NCI-H524 (cell line): ENCODE measurements at regions not wholly inside any gene's neighbourhood (a gene's known extent, or its start where the extent isn't known, plus 50 kb on each side); places are given as distances from the start of the nearest gene placed in this dataset.
"Not testable (repeated sequence)": the region's sequence is repeated elsewhere in the genome, so short reads cannot be mapped to it uniquely, and the experiment has no call there.

ENCODE experiments used
- DNase-seq, 2 experiments: peaks; one replicate each; lab custom pipeline; 2025; lab: John Stamatoyannopoulos, UW

DNA sequence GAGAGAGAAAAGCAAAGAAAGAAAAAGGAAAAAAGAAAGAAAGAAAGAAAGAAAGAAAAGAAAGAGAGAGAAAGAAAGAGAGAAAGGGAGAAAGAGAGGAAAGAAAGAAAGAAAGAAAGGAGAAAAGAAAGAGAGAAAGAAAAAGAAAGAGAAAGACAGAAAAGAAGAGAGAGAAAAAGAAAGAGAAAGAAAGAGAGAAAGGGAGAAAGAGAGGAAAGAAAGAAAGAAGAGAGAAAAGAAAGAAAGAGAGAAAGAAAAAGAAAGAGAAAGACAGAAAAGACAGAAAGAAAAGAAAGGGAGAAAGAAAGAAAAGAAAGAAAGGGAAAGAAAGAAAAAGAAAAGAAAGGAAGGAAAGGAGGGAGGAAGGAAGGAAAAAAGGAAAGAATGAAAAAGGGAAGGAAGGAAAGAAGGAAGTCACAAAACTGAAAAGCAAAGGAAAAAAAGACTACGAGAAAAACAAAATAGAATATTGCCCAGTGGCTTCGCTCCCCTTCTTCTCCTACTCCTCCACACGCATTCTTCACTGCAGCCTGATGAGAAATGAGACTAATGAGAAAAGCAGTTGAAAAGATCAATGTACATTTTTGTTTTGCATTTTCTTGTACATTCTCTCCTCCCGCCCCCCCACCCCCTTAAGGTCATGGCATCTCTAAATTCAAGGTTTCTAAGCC, 170.0 kb downstream of the SOD2 start:
- DNase-seq: no peak

DNA sequence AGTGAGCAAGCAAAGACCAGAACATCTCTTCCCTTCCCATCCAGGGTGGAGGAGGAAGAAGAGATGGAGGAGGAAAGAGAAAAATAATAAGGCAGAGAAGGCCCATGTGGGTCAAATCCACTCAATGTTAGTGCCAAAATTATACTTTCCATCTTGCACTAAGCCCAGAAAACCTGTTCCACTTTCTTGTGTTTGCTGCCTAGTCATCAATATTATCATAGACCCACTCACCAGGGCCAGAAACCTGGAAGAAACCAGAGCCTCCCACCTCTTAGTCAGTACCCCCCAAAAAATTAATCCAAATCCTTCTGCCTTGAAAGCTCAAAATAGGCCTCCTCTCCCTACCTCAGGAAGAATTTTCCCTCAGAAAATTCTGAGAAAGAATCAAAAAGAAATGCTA, 171.1 kb downstream of the SOD2 start:
- DNase-seq: no peak

DNA sequence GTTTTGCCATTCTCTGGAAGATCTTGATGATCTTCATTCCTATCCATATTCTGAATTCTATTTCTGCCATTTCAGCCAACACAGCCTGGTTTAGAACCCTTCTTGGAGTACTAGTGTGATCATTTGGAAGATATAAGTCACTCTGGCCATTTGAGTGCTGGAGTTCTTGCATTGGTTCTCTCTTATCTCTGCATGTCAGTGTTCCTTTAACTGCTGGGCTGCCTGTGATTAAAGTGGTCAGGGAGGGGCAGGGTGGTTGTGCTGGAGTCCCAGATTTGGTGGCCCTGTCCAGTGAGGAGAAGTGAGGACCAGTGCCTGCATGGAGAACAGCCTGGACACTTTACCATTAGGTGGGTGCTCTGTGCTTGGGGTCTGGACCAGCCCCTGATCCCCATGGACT, 173.0 kb downstream of the SOD2 start:
- no peak for DNase-seq

DNA sequence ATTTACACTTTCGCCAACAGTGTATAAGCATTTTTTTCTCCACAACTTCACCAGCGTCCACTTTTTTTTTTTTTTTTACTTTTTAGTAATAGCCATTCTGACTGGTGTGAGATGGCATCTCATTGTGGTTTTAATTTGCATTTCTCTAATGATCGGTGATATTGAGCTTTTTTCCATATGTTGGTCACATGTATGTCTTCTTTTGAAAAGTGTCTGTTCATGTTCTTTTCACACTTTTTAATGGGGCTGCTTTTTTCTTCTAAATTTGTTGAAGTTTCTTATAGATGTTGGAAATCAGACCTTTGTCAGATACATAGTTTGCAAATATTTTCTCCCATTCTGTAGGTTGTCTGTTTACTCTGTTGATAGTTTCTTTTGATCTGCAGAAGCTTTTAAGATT, 177.2 kb downstream of the SOD2 start:
- not testable (repeated sequence) for DNase-seq

DNA sequence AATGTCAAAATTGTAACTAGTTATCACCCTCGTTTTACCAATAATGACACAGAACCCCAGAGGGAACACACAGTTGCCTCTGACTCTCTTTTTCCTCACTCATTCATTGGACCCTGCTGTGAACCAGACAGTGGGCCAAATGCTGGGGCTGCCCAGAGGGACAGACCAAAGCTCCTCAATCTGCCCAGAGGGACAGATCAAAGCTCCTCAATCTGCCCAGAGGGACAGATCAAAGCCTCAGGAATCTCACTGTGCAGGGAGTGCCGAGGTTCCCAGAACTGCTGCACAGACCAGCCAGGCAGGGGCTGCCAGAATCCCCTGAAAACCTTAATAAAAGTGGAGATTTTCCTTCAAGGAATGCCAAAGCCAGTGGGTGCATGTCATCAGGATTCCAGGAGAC, 179.1 kb downstream of the SOD2 start:
- DNase-seq: no peak

DNA sequence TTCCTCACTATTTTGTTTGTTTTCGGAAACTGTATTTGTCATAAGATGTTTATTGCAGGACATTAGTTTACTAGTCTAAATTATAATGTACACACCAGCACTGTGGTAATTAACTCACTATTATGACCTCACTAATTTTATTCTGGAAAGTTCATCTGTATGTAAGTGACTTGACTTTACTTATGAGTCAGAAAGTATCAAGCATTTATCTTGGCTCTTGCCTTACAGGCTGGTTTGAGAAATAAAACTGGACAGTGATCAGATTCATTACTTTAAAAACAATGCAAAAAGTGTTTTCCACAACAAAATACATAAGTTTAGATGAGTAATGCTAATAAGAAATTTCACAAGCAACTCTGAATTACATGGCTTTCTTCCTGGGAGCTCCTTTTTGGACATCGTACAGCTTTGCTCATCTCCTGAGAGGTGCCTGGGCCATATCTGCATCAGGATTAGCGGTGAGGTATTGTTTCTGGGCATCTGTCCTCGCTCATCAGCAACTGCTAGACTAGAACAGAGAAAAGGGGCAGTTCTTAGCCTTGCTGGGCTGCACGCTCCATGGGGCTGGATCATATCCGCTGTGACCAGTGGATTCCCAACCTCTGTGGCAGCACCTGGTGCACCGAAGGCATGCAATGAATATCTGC, 179.8 kb downstream of the SOD2 start:
- DNase-seq: no peak

DNA sequence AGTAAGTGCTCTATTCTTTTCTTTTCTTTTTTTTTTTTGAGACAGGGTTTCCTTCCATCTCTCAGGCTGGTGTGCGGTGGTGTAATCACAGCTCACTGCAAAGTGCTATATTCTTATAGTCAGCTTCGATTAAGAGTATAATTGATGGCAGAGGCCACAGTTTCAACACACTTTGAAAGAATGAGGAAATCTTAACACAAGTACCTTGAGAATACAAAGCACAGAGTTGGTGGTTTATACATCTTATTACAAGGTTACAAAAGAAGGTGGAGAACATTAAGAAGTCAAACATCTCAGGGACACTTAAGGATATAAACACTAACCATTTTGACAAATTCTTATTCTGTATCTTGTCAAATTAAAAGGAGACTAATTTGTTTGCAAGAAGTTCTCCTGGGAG, 180.5 kb downstream of the SOD2 start:
- no peak for DNase-seq

DNA sequence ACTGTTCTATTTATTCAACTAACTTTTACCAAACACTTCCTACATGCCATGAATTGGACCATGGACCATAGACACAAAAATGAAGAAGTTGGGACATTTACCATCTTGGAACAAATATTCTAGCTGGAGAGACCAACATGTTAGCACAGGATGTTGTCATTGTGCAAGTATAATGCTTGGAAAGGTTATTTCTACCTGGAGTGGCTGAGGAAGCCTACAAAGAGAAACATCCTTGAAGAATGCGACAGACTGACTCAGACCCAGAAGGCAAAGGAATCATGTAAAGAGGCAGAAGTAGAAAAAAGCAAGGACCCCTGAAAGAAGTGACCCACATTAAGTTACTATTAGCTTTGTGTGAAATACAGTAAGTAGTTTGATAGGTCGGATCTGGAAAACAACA, 180.9 kb downstream of the SOD2 start:
- DNase-seq: no peak

DNA sequence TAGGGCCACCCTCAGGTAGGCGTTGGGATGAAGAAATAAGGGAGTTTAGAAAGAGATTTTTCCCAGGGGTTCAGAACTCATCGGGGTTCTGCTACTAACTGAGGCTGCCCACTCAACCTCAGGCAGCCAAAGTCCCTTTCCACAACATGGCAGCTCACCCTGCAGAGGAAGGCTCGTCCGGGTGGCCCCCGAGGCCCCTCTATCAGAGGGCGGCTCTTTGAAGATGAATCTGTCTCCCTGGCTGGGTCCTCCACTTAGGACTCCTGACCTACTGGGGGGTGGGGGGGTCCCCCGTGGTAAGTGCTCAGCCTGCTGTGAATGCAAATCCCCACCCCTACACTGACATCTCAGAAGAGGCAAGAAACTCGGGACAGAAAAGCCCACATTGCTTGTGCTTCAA, 182.9 kb downstream of the SOD2 start:
- DNase-seq: no peak

DNA sequence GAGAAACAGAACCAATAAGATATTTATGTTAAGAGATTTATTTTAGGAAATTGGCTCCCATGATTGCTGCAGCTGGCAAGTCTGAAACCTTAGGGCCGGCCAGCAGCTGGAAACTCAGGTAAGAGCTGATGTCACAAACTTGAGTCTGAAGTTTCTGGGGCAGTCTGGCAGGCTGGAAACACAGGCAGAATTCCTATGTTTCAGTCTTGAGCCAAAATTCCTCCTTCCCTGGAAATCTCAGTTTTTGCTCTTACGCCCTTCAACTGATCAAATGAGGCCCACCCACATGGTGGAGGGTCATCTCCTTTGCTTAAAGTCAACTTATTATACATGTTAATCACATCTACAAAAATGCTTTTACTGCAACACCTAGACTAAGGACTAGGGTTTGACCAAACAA, 184.1 kb downstream of the SOD2 start:
- no peak for DNase-seq

DNA sequence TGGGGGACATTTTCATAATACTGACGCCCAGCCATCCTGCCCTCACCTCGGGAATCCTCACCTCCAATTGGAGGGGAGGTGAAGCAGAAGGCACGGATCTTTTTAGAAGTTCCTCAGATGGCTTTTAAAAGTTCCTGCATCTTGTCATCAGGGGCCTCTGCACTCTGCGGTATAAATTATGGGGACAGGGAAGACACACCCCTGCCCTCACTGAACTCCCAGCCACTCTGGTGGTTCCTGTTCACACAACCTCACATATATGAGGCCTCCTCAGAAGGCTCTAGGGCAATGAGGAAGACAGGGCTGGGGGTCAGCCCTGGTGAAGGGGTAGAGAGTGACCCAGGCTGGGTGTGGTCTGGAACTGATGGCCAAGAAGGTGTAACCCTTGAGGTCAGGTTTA, 187.0 kb downstream of the SOD2 start:
- no peak for DNase-seq

DNA sequence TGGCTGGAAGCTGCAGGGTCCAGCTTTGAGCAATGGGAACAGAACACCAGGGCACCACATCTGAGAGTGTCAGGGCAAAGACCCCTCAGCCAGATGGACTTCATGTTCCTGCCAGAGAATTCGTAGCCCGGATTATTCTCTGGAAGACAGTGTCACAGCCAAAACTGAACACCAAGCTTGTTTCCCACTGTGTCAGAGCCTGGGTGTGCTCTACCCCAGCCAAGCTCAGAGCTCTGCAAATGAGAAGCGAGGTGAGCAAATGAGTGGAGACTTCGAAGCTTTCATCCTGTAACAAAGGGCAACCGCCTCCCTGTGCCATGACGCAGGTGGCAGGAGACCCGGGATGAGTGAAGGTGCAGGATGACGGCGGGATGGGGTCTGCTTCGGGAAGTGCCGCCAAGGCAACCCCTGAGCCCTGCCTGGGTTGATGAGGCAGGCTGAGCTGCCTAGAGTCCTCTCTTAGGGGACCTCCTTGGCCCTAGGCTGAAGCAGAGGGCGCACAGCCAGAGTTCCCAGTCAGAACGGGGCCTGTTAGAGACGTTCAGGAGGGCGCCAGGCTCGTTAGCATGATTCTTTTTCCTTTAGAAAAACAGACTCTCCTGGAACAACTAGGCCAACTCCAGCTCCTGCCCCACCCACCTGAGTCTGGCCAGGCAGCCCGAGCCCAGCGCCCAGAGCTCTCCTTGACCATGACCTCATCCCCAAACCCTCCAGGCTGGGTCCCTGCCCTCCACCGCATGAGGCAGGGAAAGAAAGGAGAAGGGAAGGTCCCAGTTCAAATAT, 187.7 kb downstream of the SOD2 start:
- no peak for DNase-seq

DNA sequence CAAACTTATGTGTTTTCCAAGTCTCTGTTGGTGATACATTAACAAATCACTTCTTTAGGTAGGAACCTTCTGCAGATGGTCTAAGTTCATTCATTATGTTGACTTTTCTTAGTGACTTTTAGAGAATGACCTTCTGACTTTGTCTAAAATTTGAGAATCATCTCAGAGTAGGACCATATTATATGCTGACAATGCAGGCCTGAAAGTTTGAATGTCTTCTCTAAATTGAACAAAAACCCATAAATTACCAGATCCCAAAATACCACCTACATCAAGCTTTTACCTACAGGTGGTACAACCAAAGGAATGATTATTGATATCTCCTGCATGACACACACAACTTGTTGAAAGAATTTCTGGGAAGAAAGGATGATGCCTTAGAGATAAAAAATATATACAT, 191.5 kb downstream of the SOD2 start:
- no peak for DNase-seq

DNA sequence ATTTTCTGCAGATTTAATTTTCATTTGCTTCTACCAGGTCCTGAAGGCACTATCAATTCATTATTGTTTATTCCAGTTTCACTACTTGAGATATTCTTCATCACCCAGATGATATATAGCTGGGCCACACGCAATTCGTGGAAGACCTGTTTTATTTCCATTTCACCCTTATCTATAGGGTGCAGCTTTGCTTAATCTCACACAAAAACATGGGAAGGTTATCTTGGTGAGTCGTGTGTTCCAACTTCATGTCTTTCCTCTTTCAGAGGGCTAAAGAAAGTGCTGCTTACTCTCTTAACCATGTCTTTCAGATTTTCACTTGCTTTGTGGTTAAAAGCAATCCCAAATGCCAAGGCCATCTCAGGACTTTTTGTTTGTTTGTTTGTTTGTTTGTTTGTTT, 194.0 kb downstream of the SOD2 start:
- no peak for DNase-seq

DNA sequence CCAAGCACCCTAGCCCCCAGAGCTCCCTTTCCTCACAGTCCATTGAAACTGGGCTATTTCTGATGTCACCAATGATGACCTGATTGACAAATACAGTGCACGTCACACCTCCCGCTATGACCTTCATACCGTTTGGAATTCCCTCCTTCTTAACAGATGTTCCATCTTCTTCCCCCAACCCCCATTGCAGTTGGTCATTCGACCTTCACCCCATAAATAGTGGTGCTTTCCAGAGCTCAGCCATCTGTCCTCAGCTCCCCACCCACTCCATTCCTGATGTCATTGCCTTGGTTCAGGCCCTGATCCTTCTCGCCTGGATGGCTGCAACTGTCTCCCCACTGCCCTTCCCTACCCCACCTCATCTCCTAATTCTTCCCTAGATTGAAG, 198.5 kb downstream of the SOD2 start:
- DNase-seq: peak in 1 of 2 experiments; percentile 39

DNA sequence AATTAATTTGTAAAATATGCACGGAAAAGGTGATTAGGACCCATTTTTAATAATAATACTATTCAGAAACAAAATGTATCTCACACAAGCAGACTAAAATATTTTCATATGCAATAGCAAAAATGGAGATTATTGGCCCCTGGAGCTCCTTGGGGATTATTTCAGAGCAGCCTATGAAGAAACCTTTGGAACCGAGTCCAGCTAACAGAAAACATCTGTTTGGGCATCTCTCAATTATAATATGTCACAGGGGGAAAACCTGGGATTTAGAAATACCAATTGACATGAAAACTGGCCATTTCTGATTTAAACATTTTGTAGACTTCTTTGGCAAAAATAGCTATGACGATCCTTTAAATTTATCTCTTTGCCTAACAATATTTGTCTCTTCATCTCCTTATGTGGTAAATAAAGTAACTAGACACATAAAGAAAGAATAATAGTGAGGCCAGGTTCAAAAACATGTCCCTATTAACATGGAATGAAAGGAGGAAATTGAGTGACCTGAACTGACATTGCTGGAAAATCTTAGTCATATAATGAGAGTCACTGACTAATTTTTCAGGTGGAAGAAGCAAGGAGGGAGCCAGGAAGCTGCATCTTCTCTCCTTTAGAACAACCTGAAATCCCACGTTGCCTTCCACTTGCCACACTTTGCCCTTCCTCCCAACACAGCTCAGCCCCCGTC, 199.0 kb downstream of the SOD2 start:
- no peak for DNase-seq

DNA sequence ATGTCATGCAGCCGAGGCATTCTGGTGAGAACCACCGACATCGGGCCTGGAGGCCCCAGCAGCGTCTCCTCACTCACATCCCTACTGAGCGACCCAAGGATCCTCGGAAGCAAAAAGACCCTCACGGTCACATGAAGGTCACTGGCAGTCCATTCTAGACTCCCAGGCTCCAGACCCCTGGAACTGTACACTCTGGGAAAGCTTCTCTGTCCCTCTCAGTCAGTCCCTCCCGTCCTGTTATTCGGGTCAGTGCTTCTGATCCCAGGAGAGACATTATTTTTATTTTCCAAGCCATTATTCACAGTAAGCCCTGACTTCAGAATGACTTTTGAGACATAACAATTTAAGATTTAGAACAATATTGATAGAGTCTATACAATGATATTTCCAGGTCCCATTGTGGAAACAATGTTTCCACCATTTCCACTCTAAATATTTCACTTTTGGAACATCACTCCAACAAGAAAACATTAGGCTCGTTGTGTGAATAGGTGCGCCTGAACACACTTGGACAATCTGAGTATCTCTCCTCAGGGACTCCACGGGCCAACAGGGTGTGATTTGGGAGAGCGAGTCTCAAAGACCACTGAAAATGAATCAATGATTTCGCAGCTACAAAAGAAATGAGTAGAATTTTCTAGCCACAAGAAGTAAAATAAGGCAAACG, 199.7 kb downstream of the SOD2 start:
- DNase-seq: no peak

DNA sequence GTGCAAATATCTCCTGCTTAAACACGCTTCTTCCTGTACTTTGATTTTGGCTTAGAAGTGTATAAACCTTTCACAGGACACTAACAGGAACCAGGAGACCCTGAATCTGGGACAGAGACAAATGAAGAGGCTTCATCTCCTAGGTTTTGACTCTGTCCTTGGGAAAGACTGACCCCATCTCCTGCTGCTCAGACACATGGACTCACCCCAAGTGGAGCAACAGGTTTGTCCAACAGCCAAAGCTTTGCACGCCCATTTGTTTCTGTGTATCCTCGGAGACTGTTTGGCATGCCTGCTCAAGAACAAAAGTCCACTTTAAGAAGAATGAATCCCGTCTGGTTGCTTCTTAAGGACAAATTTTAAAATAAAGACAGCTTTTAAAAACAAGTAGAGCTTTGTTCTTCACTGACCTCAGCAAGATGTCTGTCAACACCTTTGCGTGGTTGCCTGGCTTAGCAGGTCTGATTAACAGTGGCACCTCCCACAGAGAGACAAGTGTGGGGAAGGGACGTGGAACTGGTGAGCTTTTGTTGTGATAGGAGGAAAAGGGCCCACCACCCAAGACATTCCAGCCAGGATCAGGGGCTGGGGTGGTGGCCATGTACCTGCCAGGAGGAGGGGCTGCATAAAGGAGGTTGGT, 202.6 kb downstream of the SOD2 start:
- DNase-seq: no peak

DNA sequence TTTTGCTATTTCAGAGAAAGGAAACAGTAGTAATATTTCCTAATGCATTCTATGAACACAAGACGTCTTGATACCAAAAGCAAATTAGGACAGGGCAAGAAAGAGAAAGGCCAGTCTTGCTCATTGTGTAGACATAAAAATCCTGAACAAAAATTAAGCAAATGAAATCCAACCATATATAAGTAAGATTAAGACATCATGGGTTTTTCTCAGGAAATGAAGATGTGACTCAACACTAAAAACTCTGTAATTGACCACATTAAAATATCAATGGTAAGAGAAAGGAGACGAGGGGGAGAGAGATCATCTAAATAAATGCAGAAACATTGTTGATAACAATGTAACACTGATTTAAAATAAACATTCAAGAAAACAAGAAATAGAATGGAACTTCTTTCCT, 205.4 kb downstream of the SOD2 start:
- DNase-seq: no peak

DNA sequence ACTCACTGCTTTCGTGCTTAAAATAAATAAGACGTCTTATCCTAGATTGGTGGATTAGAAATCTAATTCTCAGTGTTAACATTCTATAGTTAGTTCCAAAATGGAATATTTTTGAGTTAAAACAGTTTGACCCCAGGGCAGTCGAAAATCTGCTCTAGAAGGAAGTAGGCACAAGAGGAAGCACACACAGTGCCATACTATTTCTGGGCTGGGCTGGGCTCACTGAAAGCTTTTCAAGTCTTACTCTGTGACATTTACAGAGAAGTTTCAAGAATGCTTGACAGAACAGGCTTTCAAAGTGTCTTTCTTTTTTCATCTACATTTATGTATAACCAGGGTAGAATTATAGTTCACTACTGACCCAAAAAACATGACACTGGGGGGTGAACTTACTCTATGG, 209.8 kb downstream of the SOD2 start:
- DNase-seq: no peak

DNA sequence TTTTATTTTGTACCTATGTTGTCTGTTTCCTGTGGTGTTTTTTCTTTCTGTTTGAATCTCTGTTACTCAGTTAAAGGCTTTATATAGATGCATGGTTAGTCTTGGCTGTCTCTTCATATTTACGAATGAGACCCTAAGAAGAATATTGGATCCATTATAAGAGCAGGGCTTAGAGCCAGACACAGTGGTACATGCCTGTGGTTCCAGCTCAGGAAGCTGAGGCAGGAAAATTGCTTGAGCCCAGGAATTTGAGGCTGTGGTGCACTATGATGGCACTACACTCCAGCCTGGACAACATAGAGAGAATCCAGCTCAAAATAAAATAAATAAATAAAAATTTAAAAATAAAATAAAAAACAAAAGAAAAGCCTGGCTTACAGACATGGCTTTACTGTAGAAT, 211.1 kb downstream of the SOD2 start:
- DNase-seq: no peak

DNA sequence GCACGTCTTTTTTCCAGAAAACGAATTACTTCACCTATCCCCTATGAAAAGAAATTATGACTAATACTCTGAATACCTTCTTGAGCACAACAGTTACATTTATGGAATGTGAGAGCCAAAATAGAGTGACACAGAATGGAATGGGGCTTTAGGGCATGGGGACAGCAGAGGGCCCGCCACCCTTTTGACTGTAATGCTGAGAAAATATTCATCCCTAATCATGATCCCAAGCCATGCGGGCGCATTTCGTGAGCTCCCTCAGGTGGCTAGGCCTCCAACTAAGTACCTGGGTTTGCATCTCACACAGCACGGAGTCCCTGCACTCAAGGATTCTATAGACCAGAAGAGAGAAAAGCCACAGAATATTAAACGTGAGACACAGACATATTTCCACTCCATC, 212.6 kb downstream of the SOD2 start:
- no peak for DNase-seq
